MV-4-11 (cell line): ENCODE measurements at regions not wholly inside any gene's neighbourhood (a gene's known extent, or its start where the extent isn't known, plus 50 kb on each side); places are given as distances from the start of the nearest gene placed in this dataset.
"Not testable (repeated sequence)": the region's sequence is repeated elsewhere in the genome, so short reads cannot be mapped to it uniquely, and the experiment has no call there.

ENCODE experiments used
- DNase-seq: peaks from one replicate; lab custom pipeline; 2025; lab: John Stamatoyannopoulos, UW

DNA sequence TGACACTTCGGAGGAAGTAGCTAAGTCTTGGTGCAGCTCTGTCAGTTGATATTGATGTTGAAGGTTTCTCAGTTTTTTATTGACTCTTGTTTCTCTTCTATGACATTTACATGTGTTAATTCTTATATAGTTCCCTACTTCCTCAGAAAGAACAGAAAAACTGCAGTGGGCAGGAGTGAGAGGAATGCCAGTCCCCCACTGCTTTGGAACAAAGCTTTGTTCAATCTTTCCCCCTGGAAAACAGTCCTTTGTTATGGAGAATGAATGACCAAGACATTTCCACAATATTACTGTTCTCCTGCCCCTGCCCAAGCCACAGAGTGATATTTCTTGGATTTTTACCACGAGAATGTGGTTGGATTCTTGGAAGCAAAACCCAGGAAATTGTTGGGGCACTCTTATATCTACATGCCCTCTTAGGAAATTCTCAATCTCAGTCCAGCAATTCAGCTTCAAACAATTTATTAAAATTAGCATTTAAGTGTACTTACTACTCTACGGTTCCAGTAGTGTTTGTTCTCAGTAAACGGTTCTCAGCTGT, 258.0 kb upstream of the KCND2 start:
- DNase-seq, result no peak

DNA sequence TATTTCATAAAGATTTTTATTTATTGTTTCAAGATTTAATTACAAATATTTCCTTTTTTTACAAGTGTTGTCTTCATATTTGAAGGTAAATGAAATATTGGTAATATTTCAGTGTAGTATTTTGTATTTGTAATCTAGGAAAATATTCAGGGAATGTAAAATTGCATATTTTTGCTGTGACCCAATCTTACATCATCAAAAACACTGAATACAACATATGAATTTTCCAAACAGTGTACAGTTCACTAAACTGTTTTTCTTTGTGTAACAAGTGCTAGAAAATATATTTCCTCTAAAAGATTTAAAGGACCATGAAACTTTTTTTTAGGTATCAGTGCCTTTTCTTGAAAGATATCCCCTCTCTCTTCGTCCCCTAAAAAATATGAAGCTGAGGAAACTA, 251.9 kb upstream of the KCND2 start:
- DNase-seq, result no peak

DNA sequence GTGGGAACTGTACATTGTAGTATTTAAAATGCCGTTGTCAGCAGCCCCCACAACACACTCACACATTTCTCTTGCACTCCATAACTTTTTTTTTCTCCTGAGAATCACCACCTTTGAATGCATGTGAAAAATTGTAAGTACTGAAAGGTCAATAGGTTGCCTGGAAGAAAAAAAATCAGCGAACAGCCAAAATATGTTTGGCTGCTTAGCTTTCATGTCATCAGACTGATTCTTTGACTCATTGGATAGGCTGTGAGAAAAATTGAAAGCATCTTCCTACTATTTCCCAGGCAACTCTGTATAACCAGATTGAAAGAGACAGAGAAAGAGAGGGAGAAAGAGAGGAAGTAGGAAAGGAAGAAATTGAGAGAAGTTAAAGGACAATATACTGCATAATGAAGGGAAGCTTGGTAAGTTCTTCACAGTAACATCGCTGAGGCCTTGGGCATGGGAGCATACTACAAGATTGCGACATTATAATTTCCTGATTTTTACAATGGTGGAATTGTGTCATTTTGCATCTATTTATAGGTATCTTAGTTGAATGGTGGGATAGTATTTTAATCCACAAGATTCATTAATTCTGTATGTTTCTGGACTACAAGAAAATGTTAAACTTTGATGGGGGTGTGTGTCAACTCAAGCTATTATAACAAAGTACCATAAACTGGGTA, 249.3 kb upstream of the KCND2 start:
- DNase-seq, result peak; percentile 15

DNA sequence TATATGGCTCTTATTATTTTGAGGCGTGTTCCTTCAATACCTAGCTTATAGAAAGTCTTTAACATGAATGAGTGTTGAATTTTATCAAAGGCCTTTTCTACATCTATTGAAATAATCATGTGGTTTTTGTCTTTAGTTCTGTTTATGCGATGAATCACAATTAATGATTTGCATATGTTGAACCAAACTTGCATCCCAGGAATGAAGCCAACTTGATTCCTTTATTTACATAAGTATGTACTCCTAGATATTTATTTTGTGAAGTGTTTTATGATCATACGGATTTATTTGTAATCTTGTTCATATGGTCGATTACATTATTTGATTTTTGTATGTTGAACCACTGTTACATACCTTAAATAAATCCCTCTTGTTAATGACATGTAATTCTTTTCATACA, 244.3 kb upstream of the KCND2 start:
- no peak for DNase-seq

DNA sequence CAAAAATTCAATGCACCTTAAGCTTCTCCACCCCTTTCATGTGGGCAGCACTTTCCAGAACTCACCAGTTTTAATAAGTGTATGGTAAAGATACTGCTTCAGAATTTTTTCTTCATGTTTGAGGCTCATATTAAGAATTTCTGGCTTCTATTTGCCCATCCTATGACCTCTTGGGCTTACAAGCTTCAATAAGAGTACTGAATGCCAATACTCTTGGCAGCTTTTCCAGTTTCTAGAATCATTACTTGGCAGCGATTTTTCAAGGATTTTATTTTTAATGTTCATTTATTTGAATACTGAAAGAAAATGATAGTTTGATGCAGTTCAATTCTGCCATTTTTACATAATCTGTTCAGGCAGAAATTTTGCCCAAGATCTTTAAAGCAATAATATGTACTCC, 242.1 kb upstream of the KCND2 start:
- no peak for DNase-seq

DNA sequence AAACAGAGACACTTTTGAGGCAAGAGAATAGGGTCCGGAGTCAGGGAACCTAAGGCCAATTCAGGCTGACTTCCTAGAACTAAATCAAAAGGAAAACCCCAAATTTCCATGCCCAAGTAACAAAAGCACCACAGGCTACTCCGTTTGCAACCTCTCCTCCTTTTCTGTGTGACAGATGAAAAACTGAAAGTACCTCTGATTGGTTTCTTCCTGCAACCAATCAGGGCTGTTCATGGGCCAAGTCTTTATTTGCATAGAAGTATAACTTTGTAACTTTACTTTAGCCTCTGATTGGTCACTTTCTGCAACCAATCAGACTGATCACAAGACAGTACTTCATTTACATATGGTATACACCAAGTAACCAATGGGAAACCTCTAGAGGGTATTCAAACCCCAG, 239.9 kb upstream of the KCND2 start:
- DNase-seq, result no peak

DNA sequence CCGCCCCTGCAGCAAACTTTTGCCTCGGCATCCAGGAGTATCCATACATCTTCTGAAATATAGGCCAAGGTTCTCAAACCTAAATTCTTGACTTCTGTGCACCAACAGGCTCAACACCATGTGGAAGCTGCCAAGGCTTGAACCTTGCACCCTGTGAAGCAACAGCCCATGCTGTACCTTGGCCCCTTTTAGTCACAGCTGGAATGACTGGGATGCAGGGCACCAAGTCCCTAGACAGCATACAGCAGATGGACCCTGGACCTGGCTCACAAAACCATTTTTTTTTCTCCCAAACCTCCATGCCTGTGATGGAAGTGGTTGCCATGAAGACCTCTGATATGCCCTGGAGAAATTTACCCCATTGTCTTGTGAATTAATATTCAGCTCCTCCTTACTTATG, 233.8 kb upstream of the KCND2 start:
- no peak for DNase-seq

DNA sequence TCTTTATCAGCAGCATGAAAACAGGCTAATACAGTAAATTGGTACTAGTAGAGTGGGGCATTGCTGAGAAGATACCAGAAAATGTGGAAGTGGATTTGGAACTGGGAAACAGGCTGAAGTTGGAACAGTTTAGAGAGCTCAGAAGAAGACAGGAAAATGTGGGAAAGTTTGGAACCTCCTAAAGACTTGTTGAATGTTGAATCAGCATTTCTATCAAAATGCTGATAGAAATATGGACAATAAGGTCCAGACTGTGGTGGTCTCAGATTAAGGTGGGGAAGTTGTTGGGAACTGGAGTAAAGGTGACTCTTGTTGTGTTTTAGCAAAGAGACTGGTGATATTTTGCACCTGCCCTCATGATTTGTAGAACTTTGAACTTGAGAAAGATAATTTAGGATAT, 231.2 kb upstream of the KCND2 start:
- DNase-seq, result no peak

DNA sequence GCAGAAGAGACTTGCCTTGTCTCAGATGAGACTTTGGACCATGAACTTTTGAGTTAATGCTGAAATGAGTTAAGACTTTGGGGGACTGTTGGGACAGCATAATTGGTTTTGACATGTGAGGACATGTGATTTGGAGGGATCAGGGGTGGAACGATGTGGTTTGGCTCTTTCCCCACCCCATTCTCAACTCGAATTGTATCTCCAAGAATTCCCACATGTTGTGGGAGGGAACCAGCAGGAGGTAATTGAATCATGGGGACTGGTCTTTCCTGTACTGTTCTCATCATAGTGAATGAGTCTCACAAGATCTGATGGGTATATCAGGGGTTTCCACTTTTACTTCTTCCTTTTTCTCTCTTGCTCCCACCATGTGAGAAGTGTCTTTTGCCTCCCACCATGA, 229.7 kb upstream of the KCND2 start:
- DNase-seq, result no peak

DNA sequence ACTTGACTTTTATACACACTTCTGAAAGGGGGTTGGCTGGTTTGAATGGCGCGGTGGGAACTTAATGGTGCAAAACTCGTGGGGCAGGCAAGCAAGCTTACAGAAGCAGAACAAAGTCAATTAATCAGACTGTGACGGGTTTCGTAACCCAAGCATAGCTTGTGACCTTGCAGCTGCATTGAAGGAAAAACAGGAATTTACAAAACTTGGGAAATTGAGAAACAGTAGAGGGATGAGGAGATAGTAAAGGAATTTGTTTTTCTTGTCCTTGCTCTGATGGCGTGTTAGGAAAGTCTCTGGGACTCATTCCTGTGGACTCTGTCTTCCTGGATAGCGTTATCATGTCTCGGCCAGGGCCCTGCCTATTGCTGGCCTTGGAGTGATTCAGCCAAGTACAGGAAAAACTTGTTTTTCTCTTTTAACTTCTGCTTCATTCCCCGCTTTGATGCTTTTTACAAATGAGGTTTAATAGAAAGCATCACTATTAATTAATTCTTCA, 220.0 kb upstream of the KCND2 start:
- peak; percentile 87 for DNase-seq

DNA sequence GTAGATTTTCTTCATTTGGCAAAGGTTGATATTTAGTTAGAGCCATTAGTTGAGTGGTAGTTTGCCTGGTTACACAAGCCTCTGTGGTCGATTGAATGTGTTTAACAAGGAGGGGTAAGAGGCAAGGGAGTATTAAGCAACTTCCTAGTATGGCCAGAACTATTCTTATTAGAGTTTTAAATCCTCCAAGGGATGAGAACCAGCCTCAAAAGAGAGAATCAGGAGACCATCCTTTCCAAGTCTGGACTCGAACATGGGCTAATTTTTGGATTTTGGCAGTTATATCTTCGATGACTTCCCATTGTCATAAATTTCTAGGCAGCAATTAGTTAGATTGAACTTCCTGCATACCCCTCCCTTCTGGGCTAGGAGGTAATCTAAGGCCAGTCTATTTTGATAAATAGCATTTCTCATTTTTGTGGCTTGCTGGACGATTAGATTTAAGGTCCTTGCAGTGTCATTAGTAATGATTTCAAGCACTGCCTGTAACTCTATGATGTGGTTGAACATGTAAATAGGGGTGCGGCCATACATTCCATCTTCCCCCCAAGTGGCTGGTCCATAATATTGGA, 219.5 kb upstream of the KCND2 start:
- DNase-seq, result peak; percentile 85

DNA sequence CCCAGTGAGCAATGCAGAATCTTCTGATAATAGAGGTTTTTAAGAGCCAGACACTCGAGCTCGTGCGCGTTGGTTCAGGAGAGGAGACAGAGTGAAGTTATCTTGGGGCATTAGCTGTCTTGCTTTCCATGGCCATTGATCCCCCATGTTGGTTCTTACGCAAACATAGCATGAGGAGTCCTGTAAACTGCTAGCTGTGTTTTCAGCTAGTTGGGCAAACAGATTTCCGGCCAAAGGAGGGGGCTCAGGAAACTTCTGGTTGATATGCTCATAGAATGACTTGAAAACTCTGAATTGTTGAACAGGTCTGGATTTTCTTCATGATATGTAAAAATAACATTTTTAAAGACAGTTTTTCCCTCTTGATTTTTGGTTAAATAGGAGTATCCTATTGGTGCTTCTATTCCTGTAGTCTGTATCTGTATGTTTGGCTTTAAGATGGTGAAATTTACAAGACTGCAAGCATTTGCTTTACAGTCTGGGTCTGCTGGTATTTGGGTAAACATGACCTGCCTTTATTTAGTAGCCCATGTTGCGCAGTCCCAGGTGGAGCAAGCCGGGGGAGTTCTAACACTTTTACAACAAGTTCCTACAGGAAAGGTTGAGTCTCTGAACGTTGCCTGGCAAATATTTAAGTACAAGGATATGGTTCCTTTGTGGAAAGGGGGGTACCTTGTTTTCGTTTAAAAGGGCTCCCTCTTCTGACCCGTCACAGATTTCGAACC, 218.4 kb upstream of the KCND2 start:
- peak; percentile 67 for DNase-seq

DNA sequence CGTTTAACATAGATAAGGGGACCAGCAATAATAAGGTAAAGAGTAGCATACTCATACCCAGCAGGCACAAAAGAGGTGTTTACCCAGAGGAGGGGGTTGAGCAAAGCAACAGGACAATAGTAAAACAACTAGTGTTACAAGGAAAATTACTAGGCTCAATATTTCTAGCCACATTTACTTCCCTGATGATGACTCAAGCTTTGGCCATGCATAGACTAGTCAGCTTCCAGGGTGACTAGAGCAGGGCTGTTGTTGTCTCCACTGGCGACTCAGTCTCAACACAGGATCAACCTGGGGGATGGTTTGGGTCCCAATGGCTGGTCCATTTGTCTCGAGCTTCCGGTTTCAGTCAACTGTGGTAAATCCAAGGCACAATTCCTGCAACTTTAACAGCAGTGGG, 217.7 kb upstream of the KCND2 start:
- peak; percentile 64 for DNase-seq

DNA sequence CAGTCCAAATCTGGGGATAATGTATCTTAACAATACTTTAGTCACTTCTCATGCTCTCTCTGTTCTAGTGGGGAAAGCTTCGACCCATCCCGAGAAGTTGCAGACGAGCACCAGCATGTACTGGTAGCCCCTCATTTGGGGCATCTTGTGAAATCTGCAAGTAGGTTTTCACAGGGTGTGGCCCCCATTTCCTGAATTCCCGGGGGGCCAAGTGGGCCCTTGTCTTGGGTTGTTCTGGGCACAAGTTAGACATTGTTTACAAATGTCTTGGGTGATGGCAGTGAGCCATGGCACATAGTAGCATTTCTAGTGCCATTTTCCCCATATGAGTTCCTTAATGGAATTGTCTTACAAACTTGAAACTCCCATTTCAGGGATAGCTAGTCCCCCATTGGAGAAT, 216.7 kb upstream of the KCND2 start:
- DNase-seq, result no peak

DNA sequence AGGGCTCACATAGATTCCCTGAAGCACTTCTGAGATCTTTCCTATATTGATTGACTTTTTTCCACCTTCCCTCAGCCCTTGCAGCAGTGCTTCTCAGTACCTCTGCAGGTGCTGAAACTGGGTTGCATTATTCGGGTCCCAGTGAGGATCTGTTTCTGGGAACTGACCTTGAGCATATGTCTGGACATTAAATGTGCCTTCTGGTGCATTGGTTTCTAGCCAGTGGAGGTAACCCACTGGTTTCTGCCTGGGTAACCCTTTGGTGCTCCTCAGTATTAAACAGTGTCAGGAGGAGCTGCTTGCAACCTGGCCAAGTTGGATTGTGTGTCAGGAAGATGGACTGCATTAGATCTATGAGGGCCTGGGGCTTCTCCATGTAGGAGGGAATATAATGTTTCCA, 213.3 kb upstream of the KCND2 start:
- no peak for DNase-seq

DNA sequence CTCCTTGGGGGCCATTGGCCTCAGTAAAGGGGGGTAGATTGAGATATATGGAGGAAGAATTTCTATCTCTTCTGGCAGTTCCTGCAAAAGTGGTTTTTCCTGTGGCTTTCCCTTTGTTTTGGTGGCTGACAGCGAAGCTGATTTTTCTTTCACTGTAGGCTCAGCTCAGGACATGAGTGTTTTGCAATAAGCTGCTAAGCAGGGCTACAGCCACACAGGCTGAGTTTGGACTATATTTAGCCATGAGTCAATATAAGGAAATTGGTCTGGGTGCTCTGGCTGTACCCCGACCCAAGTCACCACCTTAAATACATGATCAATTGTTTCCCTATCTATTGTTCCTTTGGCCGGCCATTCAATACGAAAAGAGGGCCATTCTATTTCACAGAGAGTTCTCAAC, 212.7 kb upstream of the KCND2 start:
- peak; percentile 92 for DNase-seq

DNA sequence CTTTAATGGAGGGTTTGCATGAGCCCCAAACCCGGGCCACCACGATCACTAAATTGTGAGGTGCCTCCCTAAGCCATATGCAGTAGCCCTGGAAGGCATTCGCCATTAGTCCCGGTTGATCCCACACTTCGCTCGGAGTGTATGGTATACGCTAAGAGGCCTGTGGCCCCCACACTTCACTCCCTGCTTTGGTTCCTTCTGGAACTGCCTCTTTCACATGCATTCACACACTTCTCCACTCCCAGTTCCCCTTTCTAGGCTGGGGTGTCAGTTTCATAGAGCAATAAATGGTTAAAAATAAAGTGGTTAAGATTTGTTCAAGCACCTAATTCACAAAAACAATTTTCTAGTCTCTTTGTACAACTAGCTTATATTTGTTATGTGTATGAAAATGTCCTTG, 212.1 kb upstream of the KCND2 start:
- peak; percentile 87 for DNase-seq

DNA sequence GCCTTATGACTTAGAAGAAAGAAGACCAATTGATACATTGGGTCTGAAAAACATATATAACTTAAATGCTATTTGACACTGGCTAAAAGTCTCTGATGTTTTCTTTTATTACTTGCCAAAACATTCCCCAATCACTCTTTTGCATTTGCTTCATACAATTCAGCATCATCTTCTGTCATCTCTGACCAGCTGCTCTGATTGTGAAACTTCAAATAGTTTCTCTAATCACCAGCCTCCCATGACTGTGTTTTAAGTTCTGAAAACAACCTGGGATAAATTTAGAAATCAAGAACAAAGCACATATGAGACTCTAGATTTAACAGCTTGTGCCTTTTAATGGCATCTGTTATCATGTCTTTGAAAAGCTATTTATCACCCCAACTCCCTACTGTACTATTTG, 208.4 kb upstream of the KCND2 start:
- peak; percentile 62 for DNase-seq

DNA sequence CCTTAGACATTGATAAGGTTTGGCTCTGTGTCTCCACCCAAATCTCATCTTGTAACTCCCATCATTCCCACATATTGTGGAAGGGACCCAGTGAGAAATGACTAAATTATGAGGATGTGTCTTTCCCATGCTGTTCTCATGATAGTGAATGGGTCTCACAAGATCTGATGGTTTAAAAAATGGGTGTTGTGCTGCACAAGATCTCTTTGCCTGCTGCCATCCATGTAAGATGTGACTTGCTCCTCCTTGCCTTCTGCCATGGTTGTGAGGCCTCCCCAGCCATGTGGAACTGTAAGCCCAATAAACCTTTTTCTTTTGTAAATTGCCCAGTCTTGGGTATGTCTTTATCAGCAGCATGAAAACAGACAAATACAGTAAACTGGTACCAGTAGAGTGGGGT, 206.1 kb upstream of the KCND2 start:
- DNase-seq, result not testable (repeated sequence)

DNA sequence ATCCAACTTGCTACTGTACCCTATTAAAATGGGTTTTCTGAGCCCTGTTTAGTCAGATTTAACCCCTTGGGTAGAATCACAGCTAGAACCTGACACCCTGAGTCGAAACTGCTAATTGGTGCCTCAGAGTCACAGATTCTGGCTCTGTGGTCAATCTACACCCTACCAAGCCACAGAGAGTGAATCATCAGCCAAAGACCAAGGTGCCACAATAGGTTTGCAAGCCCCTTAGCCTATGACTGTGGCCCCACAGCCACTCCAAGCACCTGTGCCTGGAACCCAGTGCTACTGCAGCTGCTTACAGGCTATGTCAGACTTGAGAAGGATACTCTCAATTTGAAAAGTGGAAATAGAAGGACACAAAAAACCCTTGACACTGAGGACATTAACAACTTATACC, 202.8 kb upstream of the KCND2 start:
- DNase-seq, result no peak

DNA sequence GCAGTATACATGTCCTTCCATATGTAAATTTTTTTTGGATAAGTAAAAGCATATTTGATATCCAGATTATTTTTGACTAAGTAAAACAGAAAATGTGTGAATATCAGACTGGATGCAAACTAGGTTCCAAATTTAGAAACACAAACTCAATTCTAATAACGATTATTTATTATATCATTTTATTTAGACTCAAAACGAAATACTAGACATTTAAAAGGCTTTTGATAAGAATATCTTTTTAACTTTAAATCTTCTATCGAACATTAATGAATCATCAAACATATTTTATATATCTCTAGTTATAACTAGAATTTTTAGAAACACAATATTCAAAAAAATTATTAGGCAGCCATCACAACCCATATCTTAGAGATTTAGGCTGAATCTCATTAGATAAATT, 195.2 kb upstream of the KCND2 start:
- DNase-seq, result no peak

DNA sequence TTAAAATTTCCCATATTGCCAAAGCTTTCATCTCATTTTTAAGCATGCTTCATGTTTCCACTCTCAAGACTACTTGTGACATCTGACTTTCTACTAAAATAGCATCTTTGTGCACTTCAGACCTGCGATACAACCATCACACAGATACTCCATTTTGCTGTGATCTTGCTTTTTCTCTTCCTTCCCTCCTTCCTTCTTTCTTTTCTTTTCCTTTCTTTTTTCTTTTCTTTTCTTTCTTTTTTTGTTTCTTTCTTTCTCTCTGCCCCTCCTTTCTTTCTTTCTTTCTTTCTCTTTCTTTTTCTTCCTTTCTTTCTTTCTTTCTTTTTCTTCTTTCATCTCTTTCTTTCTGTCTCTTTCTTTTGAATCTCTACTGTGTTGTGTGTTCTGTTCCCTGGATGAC, 194.0 kb upstream of the KCND2 start:
- no peak for DNase-seq

DNA sequence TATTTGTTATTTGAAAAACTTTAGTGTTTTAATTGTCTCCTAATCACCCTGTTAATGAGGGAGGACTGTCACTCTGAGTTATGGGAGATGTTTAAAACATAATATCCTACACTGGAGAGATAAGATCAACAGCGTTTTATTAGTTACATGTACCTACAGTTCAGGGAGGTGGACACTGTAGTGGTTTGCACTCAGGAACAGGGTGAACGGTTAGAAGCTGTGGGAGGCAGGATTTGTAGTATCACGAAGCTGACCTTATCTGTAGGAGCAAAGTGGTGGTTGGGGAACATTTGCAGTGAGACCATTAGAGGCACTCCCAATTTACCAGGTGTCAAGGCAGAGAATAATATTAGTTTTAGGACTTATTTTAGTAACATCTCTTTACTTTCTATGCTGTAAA, 193.3 kb upstream of the KCND2 start:
- no peak for DNase-seq
